H1 (cell line): ENCODE measurements at regions not wholly inside any gene's neighbourhood (a gene's known extent, or its start where the extent isn't known, plus 50 kb on each side); places are given as distances from the start of the nearest gene placed in this dataset.

Experiments used
- CTCF ChIA-PET: fragments of 300-600 bp; sonication (Branson Sonifier 250); formaldehyde crosslinking; loops from one replicate; lab custom pipeline; 2021; ENCODE audit not compliant: partially characterized antibody; lab: Charles Lee
- POLR2A ChIA-PET: fragments of 300-600 bp; sonication (Branson Sonifier 250); formaldehyde crosslinking; loops from one replicate; lab custom pipeline; 2021; ENCODE audit warnings: inconsistent platforms; ENCODE audit not compliant: partially characterized antibody; lab: Charles Lee
- DNase-seq, 2 experiments: peaks; one replicate each; pipeline versions ENCODE4 v3.0.0 to v3.0.0-alpha.2; 2010 to 2022; ENCODE audit warnings: low spot score in 2 of 2, low read depth in 1 of 2, mixed read lengths in 1 of 2
- FAIRE-seq: peaks from 2 replicates; lab custom pipeline; 2011; peaks lifted over from hg19 to GRCh38; lab: Jason Lieb, UNC
- H2AFZ ChIP-seq: 2 replicates; pipeline ENCODE4 v1.8.1; 2012; ENCODE audit warnings: low read length, inconsistent platforms
- H2AK5ac ChIP-seq: 2 replicates; pipeline ENCODE4 v1.6.1; 2013; ENCODE audit warnings: low read depth, low read length
- H2BK120ac ChIP-seq: replicated peaks from 2 replicates; pipeline ENCODE3; 2013; ENCODE audit warnings: low read depth, low read length, inconsistent platforms
- H2BK12ac ChIP-seq: 2 replicates; pipeline ENCODE4 v1.6.1; 2013; ENCODE audit warnings: low read depth, low read length
- H2BK15ac ChIP-seq: 2 replicates; pipeline ENCODE4 v1.6.1; 2013; ENCODE audit warnings: low read length
- H2BK20ac ChIP-seq: 2 replicates; pipeline ENCODE4 v1.6.1; 2013; ENCODE audit warnings: low read length
- H2BK5ac ChIP-seq: 2 replicates; pipeline ENCODE4 v1.6.1; 2013; ENCODE audit warnings: low read depth, low read length
- H3K14ac ChIP-seq: 2 replicates; pipeline ENCODE4 v1.6.1; 2013; ENCODE audit warnings: inconsistent platforms; ENCODE audit not compliant: insufficient read length
- H3K18ac ChIP-seq: 2 replicates; pipeline ENCODE4 v1.6.1; 2013; ENCODE audit warnings: low read length; ENCODE audit errors: extremely low read depth
- H3K23ac ChIP-seq: 2 replicates; pipeline ENCODE4 v1.6.1; 2013; ENCODE audit warnings: inconsistent platforms; ENCODE audit not compliant: insufficient read length
- H3K23me2 ChIP-seq: 2 replicates; pipeline ENCODE4 v1.6.1; 2013; ENCODE audit warnings: low read depth, low read length
- H3K27ac ChIP-seq: 2 replicates; pipeline ENCODE4 v1.6.1; 2011; ENCODE audit warnings: low read depth, low read length, inconsistent platforms
- H3K27me3 ChIP-seq, 4 experiments: replicated peaks in 1 of 4; 1 replicate in 1 of 4; 2 replicates in 3 of 4; pipeline versions ENCODE4 v1.6.1 to v1.8.1; 2011 to 2013; ENCODE audit warnings: low read length in 3 of 4, mild to moderate bottlenecking in 3 of 4, inconsistent platforms in 2 of 4, mixed read lengths in 2 of 4, moderate library complexity in 1 of 4; ENCODE audit not compliant: control insufficient read depth in 3 of 4, insufficient read depth in 3 of 4; ENCODE audit errors: extremely low read depth in 1 of 4
- H3K36me3 ChIP-seq, 4 experiments: 2 replicates each; pipeline versions ENCODE4 v1.6.1 to v1.8.1; 2011 to 2013; ENCODE audit warnings: mild to moderate bottlenecking in 4 of 4, low read length in 3 of 4, moderate library complexity in 2 of 4, control low read depth in 1 of 4, inconsistent platforms in 1 of 4; ENCODE audit not compliant: insufficient read depth in 4 of 4, control insufficient read depth in 2 of 4
- H3K4ac ChIP-seq: replicated peaks from 2 replicates; pipeline ENCODE3; 2013; ENCODE audit warnings: low read length, low read depth, mixed read lengths, inconsistent platforms; ENCODE audit not compliant: insufficient read length
- H3K4me1 ChIP-seq, 4 experiments: replicated peaks in 1 of 4; 1 replicate in 1 of 4; 2 replicates in 3 of 4; pipeline versions ENCODE4 v1.6.1 to v1.8.1; 2011 to 2013; ENCODE audit warnings: low read length in 3 of 4, inconsistent platforms in 2 of 4, mixed read lengths in 1 of 4; ENCODE audit not compliant: insufficient read depth in 4 of 4, control insufficient read depth in 3 of 4
- H3K4me2 ChIP-seq, 2 experiments: 2 replicates each; pipeline versions ENCODE4 v1.6.1 to v1.8.1; 2011 to 2013; ENCODE audit warnings: low read depth in 2 of 2, low read length in 2 of 2, control low read depth in 1 of 2, inconsistent platforms in 1 of 2, mild to moderate bottlenecking in 1 of 2; ENCODE audit not compliant: insufficient read depth in 1 of 2
- H3K4me3 ChIP-seq, 4 experiments: fragments of 200-600, 300-600 bp in 1 of 4; sonication (generic), shearing (Covaris generic), sonication (Bioruptor Twin) in 1 of 4; 2 replicates each; pipeline versions ENCODE4 v1.5.1 to v1.8.1; 2011 to 2016; ENCODE audit warnings: low read length in 4 of 4, low read depth in 3 of 4, control low read depth in 2 of 4, inconsistent platforms in 2 of 4, mild to moderate bottlenecking in 2 of 4, mixed read lengths in 1 of 4, moderate library complexity in 1 of 4; ENCODE audit not compliant: insufficient read depth in 2 of 4; ENCODE audit errors: extremely low read depth in 1 of 4
- H3K56ac ChIP-seq: replicated peaks from 2 replicates; pipeline ENCODE3; 2013; ENCODE audit warnings: low read depth, mild to moderate bottlenecking, mixed read lengths, low read length, inconsistent platforms; ENCODE audit not compliant: insufficient read length
- H3K79me1 ChIP-seq: 2 replicates; pipeline ENCODE4 v1.6.1; 2013; ENCODE audit warnings: low read depth, low read length, control low read depth
- H3K79me2 ChIP-seq, 2 experiments: 2 replicates each; pipeline versions ENCODE4 v1.6.1 to v1.8.1; 2012 to 2013; ENCODE audit warnings: low read length in 2 of 2, mild to moderate bottlenecking in 2 of 2, inconsistent platforms in 1 of 2; ENCODE audit not compliant: insufficient read depth in 2 of 2, control insufficient read depth in 1 of 2
- H3K9ac ChIP-seq, 4 experiments: replicated peaks in 1 of 4; 1 replicate in 1 of 4; 2 replicates in 3 of 4; pipeline versions ENCODE4 v1.6.1 to v1.8.1; 2011 to 2013; ENCODE audit warnings: low read depth in 3 of 4, low read length in 3 of 4, control low read depth in 2 of 4, mild to moderate bottlenecking in 2 of 4, moderate library complexity in 2 of 4, inconsistent platforms in 1 of 4; ENCODE audit errors: extremely low read depth in 1 of 4
- H3K9me3 ChIP-seq, 2 experiments: 2 replicates each; pipeline versions ENCODE4 v1.6.1 to v1.8.1; 2012 to 2013; ENCODE audit warnings: mild to moderate bottlenecking in 2 of 2, moderate library complexity in 2 of 2, control low read depth in 1 of 2, inconsistent platforms in 1 of 2, low read depth in 1 of 2, low read length in 1 of 2, mixed read lengths in 1 of 2; ENCODE audit not compliant: insufficient read depth in 2 of 2
- H4K20me1 ChIP-seq, 2 experiments: replicated peaks in 1 of 2; 2 replicates each; pipeline versions ENCODE3 to v1.8.1; 2011 to 2013; ENCODE audit warnings: inconsistent platforms in 2 of 2, low read length in 2 of 2, mild to moderate bottlenecking in 1 of 2; ENCODE audit not compliant: insufficient read depth in 2 of 2, control insufficient read depth in 1 of 2
- H4K5ac ChIP-seq: 2 replicates; pipeline ENCODE4 v1.6.1; 2013; ENCODE audit warnings: low read length, low read depth, mixed read lengths, inconsistent platforms; ENCODE audit not compliant: insufficient read length
- H4K8ac ChIP-seq: 2 replicates; pipeline ENCODE4 v1.8.0; 2013; ENCODE audit warnings: mild to moderate bottlenecking, moderate library complexity, low read length, inconsistent platforms; ENCODE audit not compliant: insufficient read depth; ENCODE audit errors: extremely low read depth
- H4K91ac ChIP-seq: replicated peaks from 2 replicates; pipeline ENCODE3; 2013; ENCODE audit warnings: low read length, mixed read lengths, inconsistent platforms; ENCODE audit not compliant: insufficient read length
- CBX8 ChIP-seq: fragments of 300-800, 300-1000 bp; sonication (generic); IDR thresholded peaks from 2 replicates; pipeline ENCODE4 v1.7.1; 2016; ENCODE audit warnings: low read depth, low read length, borderline replicate concordance
- CTBP2 ChIP-seq: IDR thresholded peaks from 2 replicates; pipeline ENCODE4 v1.7.0; 2011; ENCODE audit warnings: borderline replicate concordance, mild to moderate bottlenecking, moderate library complexity, mixed read lengths, low read length; ENCODE audit not compliant: insufficient read depth, insufficient read length
- KDM1A ChIP-seq: fragments of 200-600, 300-600 bp; sonication (generic); IDR thresholded peaks from 2 replicates; pipeline ENCODE4 v1.7.1; 2016; ENCODE audit warnings: mild to moderate bottlenecking, low read length, borderline replicate concordance
- KDM4A ChIP-seq: IDR thresholded peaks from one replicate; pipeline ENCODE4 v1.7.1; 2012; ENCODE audit warnings: low read depth, mild to moderate bottlenecking, moderate library complexity, low read length, inconsistent platforms; ENCODE audit not compliant: severe bottlenecking
- PHF8 ChIP-seq: fragments of 200-600 bp; sonication (generic); conservative IDR thresholded peaks from 2 replicates; pipeline ENCODE4 v1.7.1; 2012; ENCODE audit warnings: low read depth, mild to moderate bottlenecking, inconsistent platforms, low read length, moderate library complexity
- POLR2AphosphoS5 ChIP-seq: IDR thresholded peaks from 2 replicates; pipeline ENCODE4 v1.6.1; 2011; ENCODE audit warnings: low read depth, low read length
- RFX5 ChIP-seq: IDR thresholded peaks from 2 replicates; pipeline ENCODE4 v1.6.1; 2011; ENCODE audit warnings: low read depth, low read length, improper control_type of control experiment, borderline replicate concordance
- SP2 ChIP-seq: IDR thresholded peaks from 2 replicates; pipeline ENCODE4 v1.6.1; 2012; ENCODE audit warnings: mild to moderate bottlenecking, low read length, inconsistent platforms
- SP4 ChIP-seq: IDR thresholded peaks from 2 replicates; pipeline ENCODE4 v1.6.1; 2012; ENCODE audit warnings: low read length, inconsistent platforms
- TCF12 ChIP-seq: IDR thresholded peaks from 2 replicates; pipeline ENCODE4 v1.6.1; 2011; ENCODE audit warnings: low read depth, mild to moderate bottlenecking, low read length
- WGBS, 2 experiments: shearing (Covaris generic) in 1 of 2; methylation state at CpG; one replicate each; pipeline versions ENCODE4 v1.1.6 to v1.1.7; 2013 to 2015; ENCODE audit warnings: low lambda C conversion rate in 2 of 2, mixed read lengths in 2 of 2, inconsistent platforms in 1 of 2, low coverage in 1 of 2, missing lambda C conversion rate in 1 of 2; ENCODE audit not compliant: insufficient replicate concordance in 2 of 2, insufficient coverage in 1 of 2, insufficient read length in 1 of 2; ENCODE audit errors: extremely low coverage in 1 of 2, missing lambda C conversion rate in 1 of 2; 5-methylcytosine and 5-hydroxymethylcytosine counted together
- TF ChIP-seq, protein P1 (sequence below), 3 experiments: IDR thresholded peaks; 1 replicate in 2 of 3; 2 replicates in 1 of 3; pipeline versions ENCODE4 v1.5.1 to v1.6.1; 2011; ENCODE audit warnings: low read length in 3 of 3, mild to moderate bottlenecking in 3 of 3, inconsistent platforms in 2 of 3, low read depth in 1 of 3, moderate library complexity in 1 of 3; ENCODE audit not compliant: insufficient read depth in 1 of 3; ENCODE audit errors: control extremely low read depth in 1 of 3
- TF ChIP-seq, protein P2 (sequence below): IDR thresholded peaks from 2 replicates; pipeline ENCODE4 v1.6.1; 2011; ENCODE audit warnings: low read length, improper control_type of control experiment

DNA sequence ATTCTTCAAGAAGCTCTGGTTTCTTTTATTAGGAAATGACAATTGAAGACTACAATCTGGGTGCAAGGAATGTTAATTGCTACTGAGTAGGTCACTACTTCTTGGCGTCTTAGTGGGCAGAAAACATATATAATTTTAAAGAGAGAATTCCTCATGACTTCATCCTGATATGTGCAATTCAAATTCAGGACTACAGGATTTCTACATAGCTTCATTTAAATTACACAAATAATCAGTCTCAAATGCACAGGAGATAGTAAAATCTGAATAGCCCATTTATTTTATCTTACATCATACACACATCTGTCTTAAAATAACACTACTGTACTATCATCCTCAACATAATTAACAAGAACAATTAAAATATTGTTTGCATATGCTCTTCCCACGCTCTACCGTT lies 52.5 kb upstream of the GPR149 start:
- Histone ChIP-seq H3K4ac (no peak overlapping the region), H3K79me1 (no peaks in the 10 kb centered on the region), H2AK5ac (no peak overlapping the region), H3K79me2 (no peaks in the 10 kb centered on the region), H4K8ac (no peak overlapping the region), H3K4me3 (no peak overlapping the region), H3K27me3 (no peaks in the 10 kb centered on the region), H2BK120ac (no peak overlapping the region), H4K20me1 (no peaks in the 10 kb centered on the region), H2BK15ac (no peak overlapping the region), H3K23me2 (no peaks in the 10 kb centered on the region), H3K4me1 (no peaks in the 10 kb centered on the region; a peak in 1 of 7 replicates), H3K23ac (no peak overlapping the region), H3K36me3 (no peaks in the 10 kb centered on the region), H2BK20ac (no peak overlapping the region), H3K4me2 (no peak overlapping the region), H2BK12ac (no peak overlapping the region), H3K9me3 (no peaks in the 10 kb centered on the region), H2BK5ac (no peak overlapping the region), H3K56ac (no peak overlapping the region), H3K18ac (no peak overlapping the region), H2AFZ (no peak overlapping the region), H3K27ac (no peak overlapping the region), H4K91ac (no peak overlapping the region), H3K9ac (no peak overlapping the region), H4K5ac (no peak overlapping the region), H3K14ac (no peak overlapping the region)
- ChIA-PET CTCF (no interaction called here), POLR2A (no interaction called here)
- DNase-seq: no peak
- 86% methylated on average over 3 of the region's 3 CpGs; no CpG with 5 or more reads in 1 of the 2 experiments for WGBS, 2 experiments
- FAIRE-seq: no peak
- TF ChIP-seq, protein P1, sequence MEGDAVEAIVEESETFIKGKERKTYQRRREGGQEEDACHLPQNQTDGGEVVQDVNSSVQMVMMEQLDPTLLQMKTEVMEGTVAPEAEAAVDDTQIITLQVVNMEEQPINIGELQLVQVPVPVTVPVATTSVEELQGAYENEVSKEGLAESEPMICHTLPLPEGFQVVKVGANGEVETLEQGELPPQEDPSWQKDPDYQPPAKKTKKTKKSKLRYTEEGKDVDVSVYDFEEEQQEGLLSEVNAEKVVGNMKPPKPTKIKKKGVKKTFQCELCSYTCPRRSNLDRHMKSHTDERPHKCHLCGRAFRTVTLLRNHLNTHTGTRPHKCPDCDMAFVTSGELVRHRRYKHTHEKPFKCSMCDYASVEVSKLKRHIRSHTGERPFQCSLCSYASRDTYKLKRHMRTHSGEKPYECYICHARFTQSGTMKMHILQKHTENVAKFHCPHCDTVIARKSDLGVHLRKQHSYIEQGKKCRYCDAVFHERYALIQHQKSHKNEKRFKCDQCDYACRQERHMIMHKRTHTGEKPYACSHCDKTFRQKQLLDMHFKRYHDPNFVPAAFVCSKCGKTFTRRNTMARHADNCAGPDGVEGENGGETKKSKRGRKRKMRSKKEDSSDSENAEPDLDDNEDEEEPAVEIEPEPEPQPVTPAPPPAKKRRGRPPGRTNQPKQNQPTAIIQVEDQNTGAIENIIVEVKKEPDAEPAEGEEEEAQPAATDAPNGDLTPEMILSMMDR (IDR thresholded peaks at IDR 0.05; ENCODE audit: control extremely low read depth in 1 of 3, insufficient read depth in 1 of 3, low read depth in 1 of 3, low read length in 3 of 3): no peak
- TF ChIP-seq PHF8: no peak
- no peak for TF ChIP-seq POLR2AphosphoS5
- no peak for TF ChIP-seq CTBP2
- no peak for TF ChIP-seq KDM4A
- TF ChIP-seq, protein P2, sequence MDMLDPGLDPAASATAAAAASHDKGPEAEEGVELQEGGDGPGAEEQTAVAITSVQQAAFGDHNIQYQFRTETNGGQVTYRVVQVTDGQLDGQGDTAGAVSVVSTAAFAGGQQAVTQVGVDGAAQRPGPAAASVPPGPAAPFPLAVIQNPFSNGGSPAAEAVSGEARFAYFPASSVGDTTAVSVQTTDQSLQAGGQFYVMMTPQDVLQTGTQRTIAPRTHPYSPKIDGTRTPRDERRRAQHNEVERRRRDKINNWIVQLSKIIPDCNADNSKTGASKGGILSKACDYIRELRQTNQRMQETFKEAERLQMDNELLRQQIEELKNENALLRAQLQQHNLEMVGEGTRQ: no peak
- no peak for TF ChIP-seq SP2
- TF ChIP-seq KDM1A: no peak
- no peak for TF ChIP-seq TCF12
- TF ChIP-seq SP4: no peak
- TF ChIP-seq RFX5: no peak
- no peak for TF ChIP-seq CBX8
